OCI-LY7 (cell line): ENCODE measurements at regions not wholly inside any gene's neighbourhood (a gene's known extent, or its start where the extent isn't known, plus 50 kb on each side); places are given as distances from the start of the nearest gene placed in this dataset.

Experiments
- BruUV-seq: library from RNA; stranded (reverse); fragments of 400-500 nt; replicated peaks from 2 replicates; lab custom pipeline; 2021; lab: Mats Ljungman, UMichigan
- CTCF ChIA-PET: fragments of 300-600 bp; sonication (Branson Sonifier 250); formaldehyde crosslinking; loops from one replicate; lab custom pipeline; 2022; ENCODE audit warnings: antibody characterized with exemption; ENCODE audit not compliant: unreplicated experiment; lab: Charles Lee
- POLR2A ChIA-PET: fragments of 300-600 bp; sonication (Branson Sonifier 250); formaldehyde crosslinking; loops from one replicate; lab custom pipeline; 2022; ENCODE audit warnings: antibody characterized with exemption; lab: Charles Lee
- DNase-seq: peaks from one replicate; pipeline ENCODE4 v3.0.0-alpha.2; 2015; ENCODE audit warnings: low spot score
- H2AFZ ChIP-seq: fragments of 200-600 bp; sonication (generic), shearing (Covaris generic); 2 replicates; pipeline ENCODE4 v1.6.1; 2014; ENCODE audit warnings: mild to moderate bottlenecking, antibody characterized with exemption, low read length, moderate library complexity
- H3K27ac ChIP-seq: fragments of 200-600 bp; sonication (generic); 2 replicates; pipeline ENCODE4 v1.5.1; 2014; ENCODE audit warnings: mixed run types, low read depth, mild to moderate bottlenecking, moderate library complexity, low read length, inconsistent platforms; ENCODE audit not compliant: poor library complexity, severe bottlenecking
- H3K36me3 ChIP-seq: fragments of 200-600 bp; sonication (generic); 2 replicates; pipeline ENCODE4 v1.6.1; 2014; ENCODE audit warnings: mild to moderate bottlenecking, antibody characterized with exemption, low read length, moderate library complexity, mixed read lengths; ENCODE audit not compliant: insufficient read depth
- H3K4me1 ChIP-seq: fragments of 200-600 bp; sonication (generic); 2 replicates; pipeline ENCODE4 v1.5.1; 2014; ENCODE audit warnings: mild to moderate bottlenecking, low read length; ENCODE audit not compliant: insufficient read depth, poor library complexity, severe bottlenecking
- H3K4me2 ChIP-seq: fragments of 200-600 bp; sonication (generic); 2 replicates; pipeline ENCODE4 v1.6.1; 2014; ENCODE audit warnings: mild to moderate bottlenecking, low read length
- H3K4me3 ChIP-seq: fragments of 200-600 bp; sonication (generic); 2 replicates; pipeline ENCODE4 v1.5.1; 2014; ENCODE audit warnings: mild to moderate bottlenecking, low read depth, low read length; ENCODE audit not compliant: poor library complexity, severe bottlenecking
- H3K79me2 ChIP-seq: fragments of 200-600 bp; sonication (generic); 2 replicates; pipeline ENCODE4 v1.6.1; 2016; ENCODE audit warnings: low read depth, mild to moderate bottlenecking, low read length, moderate library complexity, mixed read lengths; ENCODE audit not compliant: insufficient read depth
- H3K9me2 ChIP-seq: fragments of 200-600 bp; sonication (generic); 2 replicates; pipeline ENCODE4 v1.6.1; 2016; ENCODE audit warnings: mild to moderate bottlenecking, low read length, mixed read lengths; ENCODE audit not compliant: insufficient read depth
- H3K9me3 ChIP-seq: fragments of 200-600 bp; sonication (generic); 2 replicates; pipeline ENCODE4 v1.6.1; 2014; ENCODE audit warnings: mild to moderate bottlenecking, mixed run types, low read length, mixed read lengths
- H4K20me1 ChIP-seq: fragments of 200-600 bp; sonication (generic); 2 replicates; pipeline ENCODE4 v1.6.1; 2014; ENCODE audit warnings: mild to moderate bottlenecking, antibody characterized with exemption, low read length, moderate library complexity, mixed read lengths; ENCODE audit not compliant: insufficient read depth
- CTCF ChIP-seq: fragments of 200-600 bp; sonication (generic); conservative IDR thresholded peaks from 2 replicates; pipeline ENCODE4 v1.5.1; 2014; ENCODE audit warnings: mild to moderate bottlenecking, antibody characterized with exemption, low read length, moderate library complexity, mixed read lengths
- EZH2phosphoT487 ChIP-seq: fragments of 200-600 bp; sonication (generic); IDR thresholded peaks from 2 replicates; pipeline ENCODE4 v1.6.1; 2018; ENCODE audit warnings: low read depth, borderline replicate concordance, mild to moderate bottlenecking, mixed run types, antibody characterized with exemption, low read length, moderate library complexity, mixed read lengths
- intact Hi-C: fragments of 100-400 bp; cut with micrococcal nuclease; formaldehyde crosslinking; loops from one replicate; pipeline ENCODE4 v1.10.0; 2022; ENCODE audit not compliant: unreplicated experiment

GRCh38 chr20:6509374-6509773 is 258.1 kb upstream of the BMP2 start:
- no peak overlapping the region for H2AFZ ChIP-seq
- CTCF ChIA-PET, result no interaction called here
- peaks cover 5% of the 10 kb centered on the region for H3K4me1 ChIP-seq
- no peaks in the 10 kb centered on the region for H3K79me2 ChIP-seq
- no TSS peak for BruUV-seq
- intact Hi-C loops, result no loop called here
- no peaks in the 10 kb centered on the region for H3K9me3 ChIP-seq
- no peak for DNase-seq
- no peaks in the 10 kb centered on the region for H3K9me2 ChIP-seq
- H3K4me2 ChIP-seq, result no peak overlapping the region
- no peak overlapping the region for H3K27ac ChIP-seq
- no peaks in the 10 kb centered on the region for H4K20me1 ChIP-seq
- no peak overlapping the region for H3K4me3 ChIP-seq
- TF ChIP-seq CTCF, result no peak
- TF ChIP-seq EZH2phosphoT487, result no peak
- POLR2A ChIA-PET, result interaction anchor here (0.7 kb wide), 1 partner anchor 87 kb away, joined by 3 read pairs; no protein-coding TSS in a partner anchor
- H3K36me3 ChIP-seq, result no peaks in the 10 kb centered on the region

- no TSS peak for BruUV-seq
- peaks cover 3% of the 10 kb centered on the region for H3K4me1 ChIP-seq
- TF ChIP-seq EZH2phosphoT487, result no peak
- TF ChIP-seq CTCF, result no peak
- DNase-seq, result no peak
- H3K27ac ChIP-seq, result no peak overlapping the region
- POLR2A ChIA-PET, result interaction anchor here (1.1 kb wide), 1 partner anchor 9 kb away, joined by 4 read pairs; no protein-coding TSS in a partner anchor
- H4K20me1 ChIP-seq, result no peaks in the 10 kb centered on the region
- no peaks in the 10 kb centered on the region for H3K79me2 ChIP-seq
- H3K9me2 ChIP-seq, result no peaks in the 10 kb centered on the region
- intact Hi-C loops, result no loop called here
- no peak overlapping the region for H3K4me2 ChIP-seq
- H3K4me3 ChIP-seq, result no peak overlapping the region
- no peaks in the 10 kb centered on the region for H3K9me3 ChIP-seq
- CTCF ChIA-PET, result no interaction called here
- H2AFZ ChIP-seq, result no peak overlapping the region
- H3K36me3 ChIP-seq, result no peaks in the 10 kb centered on the region
Observed at GRCh38 chr20:6506906-6507305, 260.6 kb upstream of the BMP2 start.

GRCh38 chr20:6504826-6505225 is 262.7 kb upstream of the BMP2 start:
- Histone ChIP-seq H3K36me3 (no peaks in the 10 kb centered on the region), H3K4me1 (no peaks in the 10 kb centered on the region), H3K79me2 (no peaks in the 10 kb centered on the region), H3K4me3 (no peak overlapping the region), H2AFZ (no peak overlapping the region), H3K9me3 (no peaks in the 10 kb centered on the region), H3K27ac (no peak overlapping the region), H3K4me2 (no peak overlapping the region), H3K9me2 (no peaks in the 10 kb centered on the region), H4K20me1 (no peaks in the 10 kb centered on the region)
- POLR2A ChIA-PET, result no interaction called here
- CTCF ChIA-PET, result no interaction called here
- intact Hi-C loops, result no loop called here
- TF ChIP-seq CTCF (no peak), EZH2phosphoT487 (no peak)
- BruUV-seq, result no TSS peak
- DNase-seq, result no peak
